ENCODE measurements at regions not wholly inside any gene's neighbourhood (a gene's known extent, or its start where the extent isn't known, plus 50 kb on each side); places are given as distances from the start of the nearest gene placed in this dataset.
"Not testable (repeated sequence)": the region's sequence is repeated elsewhere in the genome, so short reads cannot be mapped to it uniquely, and the experiment has no call there.

DNA sequence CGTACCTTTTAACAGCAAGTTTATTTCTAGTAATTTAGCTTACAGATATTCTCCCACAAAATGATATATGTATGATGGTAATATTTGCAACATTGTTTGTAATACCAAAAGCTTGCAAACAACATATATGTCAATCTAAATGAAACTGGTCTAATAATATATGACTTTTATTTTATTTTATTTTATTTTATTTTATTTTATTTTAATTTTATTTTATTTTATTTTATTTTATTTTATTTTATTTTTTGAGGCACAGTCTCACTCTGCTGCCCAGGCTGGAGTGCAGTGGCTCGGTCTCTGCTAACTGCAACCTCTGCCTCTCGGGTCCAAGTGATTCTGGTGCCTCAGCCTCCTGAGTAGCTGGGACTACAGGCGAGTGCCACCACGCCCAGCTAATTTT is 94.6 kb upstream of the ABCA1 start:
- in situ Hi-C loops (cut with MboI; ENCODE audit: low sequenced_read_pairs), result not testable (repeated sequence)

DNA sequence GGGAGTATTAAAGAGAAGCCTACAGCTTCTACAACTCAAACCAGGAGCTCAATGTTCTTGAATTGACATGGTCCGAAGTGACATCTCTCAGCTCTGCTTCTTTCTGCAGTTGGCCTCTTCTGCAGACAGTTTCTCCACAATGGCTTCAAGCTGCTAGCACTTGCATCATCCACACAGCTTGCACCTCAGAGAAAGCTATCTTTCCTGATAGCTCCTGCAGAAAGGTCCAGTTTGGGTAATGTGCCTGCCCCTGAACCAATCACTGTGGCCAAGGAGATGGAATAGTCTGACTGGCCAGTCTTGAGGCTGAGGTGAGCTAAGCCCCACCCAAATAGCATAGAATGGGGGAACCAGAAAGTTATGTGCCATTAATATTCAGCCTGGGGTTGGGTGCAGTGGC is 95.8 kb upstream of the ABCA1 start:
- in situ Hi-C loops (cut with MboI; ENCODE audit: low sequenced_read_pairs), result no loop called here

DNA sequence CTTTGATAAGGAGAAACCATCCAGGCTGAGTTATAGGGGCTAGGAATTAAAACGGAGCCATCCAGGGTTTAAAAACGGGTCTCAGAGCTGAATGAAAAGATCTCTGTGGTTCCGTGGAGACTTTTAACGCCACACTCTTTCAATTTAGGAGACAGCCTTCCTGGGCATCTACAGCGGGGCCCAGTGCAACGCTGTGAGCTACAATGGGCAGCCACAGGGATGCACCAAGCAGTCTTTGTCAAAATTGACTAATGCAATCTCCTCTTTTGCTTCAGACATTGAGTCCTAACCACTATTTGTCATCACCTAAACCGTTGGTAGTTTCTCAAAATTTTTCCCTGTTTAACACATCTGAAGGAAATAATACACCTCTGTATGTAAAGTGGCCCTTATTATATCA is 96.6 kb upstream of the ABCA1 start:
- in situ Hi-C loops (cut with MboI; ENCODE audit: low sequenced_read_pairs), result no loop called here

DNA sequence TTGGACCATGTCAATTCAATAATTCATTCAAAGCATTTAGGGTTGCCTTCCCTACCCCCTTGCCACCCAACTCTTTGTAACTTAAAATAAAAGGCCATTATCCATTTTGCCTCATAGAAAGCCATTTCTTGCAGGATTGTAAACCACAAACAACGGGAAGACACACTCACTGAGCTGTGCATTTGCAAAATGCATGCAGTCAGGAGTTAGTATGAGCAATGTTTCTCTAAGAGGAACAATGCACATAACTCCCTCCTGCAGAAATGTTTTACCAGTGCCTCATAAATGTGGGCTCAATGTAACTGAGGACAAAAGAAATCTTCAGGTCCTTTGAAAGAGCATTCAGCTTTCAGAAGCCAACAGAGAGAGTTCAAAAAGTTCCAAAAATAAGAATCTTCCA is 98.5 kb upstream of the ABCA1 start:
- in situ Hi-C loops (cut with MboI; ENCODE audit: low sequenced_read_pairs), result no loop called here

- in situ Hi-C loops (cut with MboI; ENCODE audit: low sequenced_read_pairs), result no loop called here
These were observed 99.1 kb upstream of the ABCA1 start for GRCh38 chr9:105027084-105027483.

DNA sequence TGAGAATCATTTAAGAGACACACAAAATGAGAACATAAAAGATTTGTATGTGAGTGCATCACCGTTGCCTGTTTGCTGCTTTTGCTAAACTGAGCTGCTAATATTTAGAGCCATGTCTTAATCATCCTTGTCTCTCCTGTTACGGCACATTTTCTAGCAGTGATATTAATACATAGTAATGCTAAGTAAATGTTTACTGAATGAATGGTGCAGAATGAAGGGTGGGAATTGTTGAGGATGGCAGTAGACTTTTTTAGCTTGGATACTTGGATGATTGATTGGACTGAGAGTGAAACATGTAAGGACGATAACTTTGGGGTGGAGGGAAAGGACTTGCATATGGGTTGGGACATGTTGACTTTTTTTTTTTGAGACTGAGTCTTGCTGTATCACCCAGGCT is 102.3 kb upstream of the ABCA1 start:
- in situ Hi-C loops (cut with MboI; ENCODE audit: low sequenced_read_pairs), result no loop called here

DNA sequence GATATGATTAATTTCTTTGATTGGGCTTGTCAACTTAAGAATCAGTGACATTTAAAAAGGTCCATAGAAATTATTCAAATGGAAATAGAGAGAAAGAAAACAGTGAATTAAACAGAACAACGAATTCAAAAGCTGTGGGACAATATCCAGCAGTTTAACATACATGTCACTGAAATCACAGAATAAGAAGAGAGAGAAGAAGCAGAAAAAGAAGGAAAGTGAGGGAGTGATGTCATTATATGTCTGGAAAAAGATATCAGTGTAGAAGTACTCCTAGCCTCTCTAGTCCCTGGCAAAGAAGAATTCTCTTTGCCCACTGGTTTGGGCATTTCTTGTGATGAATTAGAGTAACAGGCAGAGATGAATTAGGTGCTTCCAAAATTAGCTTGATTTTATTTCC is 109.2 kb upstream of the ABCA1 start:
- in situ Hi-C loops (cut with MboI; ENCODE audit: low sequenced_read_pairs), result no loop called here

DNA sequence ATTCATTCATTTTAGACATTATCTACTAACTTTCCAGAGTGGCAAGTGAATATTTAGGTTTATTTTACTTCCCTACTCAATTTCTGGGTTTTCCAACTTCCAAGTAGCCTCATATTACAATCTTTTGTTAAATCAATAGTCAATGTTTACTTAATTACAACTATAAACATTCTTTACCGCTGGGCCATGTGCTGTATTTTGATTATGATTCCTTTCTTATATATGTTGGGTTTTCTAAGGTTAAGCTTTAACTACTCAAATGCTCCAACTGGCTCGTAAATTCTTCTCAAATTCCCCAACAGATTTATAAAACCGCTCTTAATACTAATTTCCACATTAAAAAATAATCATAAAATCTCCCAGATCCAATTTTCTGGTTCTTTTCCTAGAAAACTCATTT is 110.1 kb upstream of the ABCA1 start:
- in situ Hi-C loops (cut with MboI; ENCODE audit: low sequenced_read_pairs), result no loop called here

- in situ Hi-C loops (cut with MboI; ENCODE audit: low sequenced_read_pairs), result no loop called here
These were observed 111.3 kb upstream of the ABCA1 start for GRCh38 chr9:105039175-105039799.

DNA sequence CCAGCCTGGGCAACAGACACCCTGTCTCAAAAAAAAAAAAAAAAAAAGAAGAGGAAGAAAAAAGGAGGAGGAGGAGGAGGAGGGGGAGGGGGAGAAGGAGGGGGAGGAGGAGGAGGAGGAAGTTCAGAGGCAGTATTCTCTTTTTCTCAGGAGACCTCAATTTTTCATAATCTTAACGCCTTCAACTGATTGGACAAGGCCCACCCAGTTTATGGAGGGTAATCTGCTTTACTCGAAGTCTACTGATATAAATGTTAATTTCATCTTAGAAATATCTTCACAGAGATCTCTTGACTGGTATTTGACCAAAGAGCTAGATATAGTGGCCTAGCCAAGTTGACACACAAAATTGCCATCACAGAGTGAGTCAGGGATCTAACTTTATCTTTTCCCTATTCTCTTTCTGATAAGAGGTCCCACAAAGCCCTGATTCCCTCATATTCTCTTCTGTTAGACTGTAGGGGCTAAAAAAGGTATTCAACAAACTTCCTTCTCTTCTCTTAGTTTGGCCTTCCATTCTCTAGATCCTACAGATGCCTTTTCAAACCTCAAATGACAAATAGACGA is 115.5 kb upstream of the ABCA1 start:
- in situ Hi-C loops (cut with MboI; ENCODE audit: low sequenced_read_pairs), result no loop called here

- in situ Hi-C loops (cut with MboI; ENCODE audit: low sequenced_read_pairs), result no loop called here
These were observed 116.6 kb upstream of the ABCA1 start for GRCh38 chr9:105044518-105044917.

DNA sequence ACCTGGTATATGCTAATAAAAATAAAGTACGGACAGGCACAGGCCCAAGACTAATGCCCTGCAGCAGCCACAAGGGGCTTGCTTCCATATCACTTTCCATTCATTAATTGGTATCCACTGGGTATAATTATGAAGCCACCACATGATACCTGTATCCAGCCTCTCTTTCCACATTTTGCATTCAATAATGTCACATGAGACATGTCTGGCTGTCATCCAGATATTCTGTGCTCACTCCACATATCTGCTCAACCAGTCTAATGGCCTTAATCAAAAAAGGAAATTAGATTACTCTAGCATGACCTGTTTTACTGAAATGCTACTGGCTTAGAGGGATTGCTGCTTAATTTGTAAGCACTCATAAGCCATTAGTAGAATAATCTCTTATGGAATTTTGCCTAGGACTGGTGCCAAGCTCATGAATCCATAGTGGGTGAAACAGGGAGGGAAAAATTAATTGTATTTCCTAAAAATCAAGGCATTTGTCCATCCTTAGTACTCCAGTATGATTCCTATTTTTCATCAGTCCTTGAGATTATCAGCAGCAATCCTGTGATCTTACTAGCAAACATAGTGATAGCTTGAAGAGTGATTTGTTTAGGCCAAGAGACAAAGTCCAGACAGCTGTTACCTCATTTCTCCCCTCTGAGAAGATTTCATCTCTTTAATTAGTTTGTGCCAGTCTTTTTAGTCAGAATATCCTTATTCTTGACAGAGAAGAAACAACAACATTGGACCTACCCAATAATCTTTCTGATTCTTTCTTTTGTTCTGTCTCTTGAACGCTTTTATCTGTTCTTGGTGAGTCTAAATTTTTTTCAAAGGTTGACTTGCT is 119.2 kb upstream of the ABCA1 start:
- in situ Hi-C loops (cut with MboI; ENCODE audit: low sequenced_read_pairs), result no loop called here

- in situ Hi-C loops (cut with MboI; ENCODE audit: low sequenced_read_pairs), result no loop called here
These were observed 119.7 kb upstream of the ABCA1 start for GRCh38 chr9:105047742-105048041.

- in situ Hi-C loops (cut with MboI; ENCODE audit: low sequenced_read_pairs), result no loop called here
These were observed 120.4 kb upstream of the ABCA1 start for GRCh38 chr9:105048331-105048730.

DNA sequence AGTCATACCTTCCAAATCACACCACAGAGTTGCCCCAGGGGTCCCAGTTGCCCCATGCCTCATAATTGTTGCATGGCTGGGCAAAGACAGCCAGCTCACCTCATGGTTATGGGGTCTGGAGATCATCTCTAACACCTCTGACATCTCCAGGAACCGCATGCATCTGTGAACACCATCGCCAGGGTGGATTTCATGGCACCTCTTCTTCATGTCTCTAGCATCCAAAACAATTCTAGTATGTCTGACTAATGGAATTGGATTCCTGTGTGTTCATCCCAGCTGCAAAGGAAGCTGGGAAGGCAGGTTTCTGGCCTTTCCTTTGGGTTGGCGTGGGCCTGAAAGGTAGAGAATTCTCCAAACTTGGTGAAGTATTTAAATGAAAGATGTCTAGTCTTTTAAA is 122.3 kb upstream of the ABCA1 start:
- in situ Hi-C loops (cut with MboI; ENCODE audit: low sequenced_read_pairs), result no loop called here

DNA sequence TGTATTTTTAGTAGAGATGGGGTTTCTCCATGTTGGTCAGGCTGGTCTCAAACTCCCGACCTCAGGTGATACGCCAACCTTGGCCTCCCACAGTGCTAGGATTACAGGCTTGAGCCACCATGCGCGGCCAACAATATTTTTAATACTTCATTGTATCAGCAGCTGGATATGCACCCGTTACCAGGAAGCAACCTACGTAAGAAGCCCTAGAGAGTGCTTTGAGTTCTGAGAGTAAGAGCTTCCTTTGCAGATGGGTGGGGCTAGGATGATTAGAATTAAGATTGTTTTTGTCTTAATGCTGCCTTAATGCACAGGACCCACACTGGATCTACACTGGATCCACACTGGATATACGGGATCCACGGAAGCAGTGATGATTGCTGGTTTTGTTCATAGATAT is 123.9 kb upstream of the ABCA1 start:
- in situ Hi-C loops (cut with MboI; ENCODE audit: low sequenced_read_pairs), result no loop called here

DNA sequence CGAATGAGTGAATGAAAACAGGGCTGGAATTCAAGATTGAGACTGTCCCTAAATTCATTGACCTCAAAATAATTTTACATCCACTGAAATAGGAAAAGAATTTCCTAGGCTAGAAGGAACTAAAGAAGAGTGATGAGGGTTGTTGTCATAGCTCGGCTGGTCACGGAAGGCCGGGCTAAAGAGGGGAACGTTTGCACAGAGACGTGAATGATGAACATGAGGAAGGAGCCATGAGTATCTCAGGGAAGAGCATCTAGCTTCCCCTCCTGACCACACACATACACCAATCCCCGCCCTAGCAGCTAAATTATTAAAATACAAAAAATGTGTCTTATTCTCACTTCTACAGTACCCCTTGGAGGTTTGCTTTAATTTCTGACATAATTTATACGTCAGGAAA is 124.4 kb upstream of the ABCA1 start:
- in situ Hi-C loops (cut with MboI; ENCODE audit: low sequenced_read_pairs), result no loop called here

GRCh38 chr9:105053209-105053652 is 125.3 kb upstream of the ABCA1 start:
- in situ Hi-C loops (cut with MboI; ENCODE audit: low sequenced_read_pairs), result no loop called here

DNA sequence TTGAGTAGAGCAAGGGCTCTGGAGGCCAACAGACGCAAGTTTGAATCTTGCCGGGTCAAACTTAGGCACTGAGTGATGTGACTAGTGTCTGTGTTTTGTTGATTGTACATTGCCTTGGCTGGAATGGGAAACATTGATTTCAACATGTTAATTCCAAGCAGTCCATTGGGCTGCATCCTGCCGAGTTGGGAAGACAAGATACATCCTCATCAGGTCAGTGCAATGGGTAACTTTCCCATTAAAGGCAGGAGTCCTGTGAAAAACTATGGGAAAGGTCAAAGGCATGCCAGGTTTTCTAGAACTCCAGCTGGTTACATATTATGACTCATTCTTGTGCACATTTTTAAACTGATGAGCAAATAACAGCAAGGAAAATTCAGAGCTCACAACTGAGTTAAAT is 126.5 kb upstream of the ABCA1 start:
- in situ Hi-C loops (cut with MboI; ENCODE audit: low sequenced_read_pairs), result no loop called here

- in situ Hi-C loops (cut with MboI; ENCODE audit: low sequenced_read_pairs), result no loop called here
These were observed 128.0 kb upstream of the ABCA1 start for GRCh38 chr9:105055917-105056316.

DNA sequence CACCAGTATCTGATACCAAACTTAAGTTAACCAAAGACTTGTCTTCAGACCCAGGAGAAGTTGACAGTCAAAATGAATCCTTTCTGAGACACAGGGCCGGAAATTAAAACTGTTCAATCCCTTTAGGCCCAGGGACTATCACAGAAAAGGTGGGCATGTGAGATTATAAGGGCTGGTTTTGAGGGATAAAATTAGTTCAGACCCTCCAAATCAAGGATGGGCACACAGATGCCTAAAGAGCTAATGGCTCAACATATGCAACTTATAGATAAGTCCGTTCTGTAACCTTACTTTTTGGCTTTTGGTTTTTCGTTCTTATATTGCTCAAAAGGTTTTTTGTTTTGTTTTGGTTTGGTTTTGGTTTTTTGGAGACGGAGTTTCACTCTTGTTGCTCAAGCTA is 129.6 kb upstream of the ABCA1 start:
- in situ Hi-C loops (cut with MboI; ENCODE audit: low sequenced_read_pairs), result no loop called here

DNA sequence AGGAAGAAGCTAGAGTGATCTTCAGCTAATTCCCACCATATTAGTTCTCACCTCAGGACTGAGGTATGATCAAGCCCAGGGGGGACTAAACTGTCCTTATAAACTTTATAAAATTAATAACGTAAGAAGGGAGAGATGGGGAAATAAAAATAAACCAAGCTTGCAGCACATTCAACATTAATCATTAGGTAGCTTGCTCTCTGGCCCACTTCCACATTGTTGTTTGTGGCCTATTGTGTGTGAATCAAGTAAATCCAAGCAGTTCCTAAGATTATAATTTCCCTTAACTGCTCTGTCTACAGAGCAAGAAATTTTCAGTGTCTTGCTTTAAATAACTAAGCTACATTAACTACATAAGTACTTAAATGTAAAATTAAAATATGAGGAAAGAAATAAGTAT is 131.3 kb upstream of the ABCA1 start:
- in situ Hi-C loops (cut with MboI; ENCODE audit: low sequenced_read_pairs), result no loop called here

All from HL-60/S4 (cell line).